Psoas muscle (tissue), 7 donors: ENCODE measurements at regions not wholly inside any gene's neighbourhood (a gene's known extent, or its start where the extent isn't known, plus 50 kb on each side); places are given as distances from the start of the nearest gene placed in this dataset.

ENCODE experiments used
- ATAC-seq, 4 donors: fragments of 200-7000 bp; cut with Tn5 transposase; one replicate each; pipeline ENCODE4 v1.9.1; 2020; ENCODE audit warnings: moderate library complexity in 3 of 4, mild to moderate bottlenecking in 2 of 4
- DNase-seq, 2 donors: peaks; one replicate each; pipeline ENCODE4 v3.0.0-alpha.2; 2020
- H3K27ac ChIP-seq: fragments of 200-600 bp; one replicate; pipeline ENCODE4 v1.8.0; 2022
- H3K27me3 ChIP-seq, 3 donors: fragments of 200-600 bp in 1 of 3; one replicate each; pipeline versions ENCODE4 v1.6.1 to v1.8.0; 2013 to 2022; ENCODE audit warnings: low read length in 2 of 3, mild to moderate bottlenecking in 2 of 3, moderate library complexity in 1 of 3; ENCODE audit not compliant: insufficient read depth in 3 of 3
- H3K36me3 ChIP-seq, 2 donors: fragments of 200-600 bp in 1 of 2; one replicate each; pipeline versions ENCODE4 v1.6.1 to v1.8.0; 2013 to 2022; ENCODE audit warnings: low read depth in 1 of 2, mild to moderate bottlenecking in 1 of 2, moderate library complexity in 1 of 2; ENCODE audit not compliant: insufficient read depth in 1 of 2
- H3K4me1 ChIP-seq: fragments of 200-600 bp; one replicate; pipeline ENCODE4 v1.8.0; 2022
- H3K4me3 ChIP-seq: fragments of 200-600 bp; one replicate; pipeline ENCODE4 v1.8.0; 2022; ENCODE audit warnings: mild to moderate bottlenecking
- H3K9me3 ChIP-seq: fragments of 200-600 bp; one replicate; pipeline ENCODE4 v1.8.0; 2022
- WGBS, 3 donors: extraction: QIAGEN DNeasy Blood & Tissue Kit; methylation state at CpG; one replicate each; pipeline versions ENCODE4 v1.1.6 to v1.1.7; 2013; 5-methylcytosine and 5-hydroxymethylcytosine counted together
- intact Hi-C, 2 donors: fragments of 100-400 bp; cut with DNase I; formaldehyde crosslinking; loops; one replicate each; pipeline versions ENCODE4 v1.11.0 to v1.14.2; 2022
- TF ChIP-seq, protein P1 (sequence below): fragments of 200-600 bp; IDR thresholded peaks from one replicate; pipeline ENCODE4 v1.8.0; 2022; ENCODE audit warnings: antibody characterized with exemption
- donor health status: healthy with polysubstance abuse.
- donor health status: DM: no; HTN: no; CAD: no; lungs with moderate emphysema.
- donor health status: Bipolar disorder and iron deficiency.
- donor health status: healthy.
- donor health status: DM: yes; HTN: yes; CAD: no.
- donor health status: DM: no; HTN: no; CAD: no.
- donor health status: DM: yes; HTN: yes; CAD: no.

GRCh38 chr20:11569163-11569562 lies 348.5 kb upstream of the BTBD3 start:
- TF ChIP-seq, protein P1, sequence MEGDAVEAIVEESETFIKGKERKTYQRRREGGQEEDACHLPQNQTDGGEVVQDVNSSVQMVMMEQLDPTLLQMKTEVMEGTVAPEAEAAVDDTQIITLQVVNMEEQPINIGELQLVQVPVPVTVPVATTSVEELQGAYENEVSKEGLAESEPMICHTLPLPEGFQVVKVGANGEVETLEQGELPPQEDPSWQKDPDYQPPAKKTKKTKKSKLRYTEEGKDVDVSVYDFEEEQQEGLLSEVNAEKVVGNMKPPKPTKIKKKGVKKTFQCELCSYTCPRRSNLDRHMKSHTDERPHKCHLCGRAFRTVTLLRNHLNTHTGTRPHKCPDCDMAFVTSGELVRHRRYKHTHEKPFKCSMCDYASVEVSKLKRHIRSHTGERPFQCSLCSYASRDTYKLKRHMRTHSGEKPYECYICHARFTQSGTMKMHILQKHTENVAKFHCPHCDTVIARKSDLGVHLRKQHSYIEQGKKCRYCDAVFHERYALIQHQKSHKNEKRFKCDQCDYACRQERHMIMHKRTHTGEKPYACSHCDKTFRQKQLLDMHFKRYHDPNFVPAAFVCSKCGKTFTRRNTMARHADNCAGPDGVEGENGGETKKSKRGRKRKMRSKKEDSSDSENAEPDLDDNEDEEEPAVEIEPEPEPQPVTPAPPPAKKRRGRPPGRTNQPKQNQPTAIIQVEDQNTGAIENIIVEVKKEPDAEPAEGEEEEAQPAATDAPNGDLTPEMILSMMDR: no peak

DNA sequence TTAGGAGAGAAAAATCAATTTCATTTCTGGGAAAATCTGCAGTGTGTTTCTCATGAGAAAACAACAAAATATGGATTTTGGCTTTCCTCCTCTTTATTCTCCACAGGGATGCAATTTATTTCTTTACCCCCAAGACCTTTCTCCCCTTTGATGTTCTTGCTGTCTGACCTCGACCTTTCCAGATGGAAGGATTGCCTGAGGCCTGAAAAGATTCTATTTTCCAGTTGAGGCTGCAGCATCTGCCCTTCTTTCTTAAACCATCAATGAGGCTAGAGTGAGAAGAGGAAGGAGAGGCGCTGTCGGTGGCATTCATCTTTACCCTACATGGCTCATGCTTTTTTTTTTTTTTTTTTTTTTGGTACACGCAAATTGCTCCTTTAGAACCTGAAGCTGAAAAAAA lies 344.2 kb upstream of the BTBD3 start:
- intact Hi-C loops: no loop called here
- H3K27me3 ChIP-seq: no peaks in the 10 kb centered on the region
- WGBS, 3 donors: 52 to 64% (median 57%) methylated on average over 4 of the region's 4 CpGs
- no peak overlapping the region for H3K4me3 ChIP-seq
- DNase-seq: no peak
- ATAC-seq: no peak
- no peaks in the 10 kb centered on the region for H3K36me3 ChIP-seq
- H3K27ac ChIP-seq: no peak overlapping the region
- no peaks in the 10 kb centered on the region for H3K9me3 ChIP-seq
- no peaks in the 10 kb centered on the region for H3K4me1 ChIP-seq
- TF ChIP-seq, protein P1: no peak

More at GRCh38 chr20:11569163-11569562, 348.5 kb upstream of the BTBD3 start:
- no peaks in the 10 kb centered on the region for H3K27me3 ChIP-seq
- WGBS, 3 donors: 33 to 59% (median 38%) methylated on average over 5 of the region's 5 CpGs
- DNase-seq (no peak), ATAC-seq (no peak)
- H3K36me3 ChIP-seq: no peaks in the 10 kb centered on the region
- H3K4me3 ChIP-seq: no peak overlapping the region
- H3K4me1 ChIP-seq: no peaks in the 10 kb centered on the region
- intact Hi-C loops: no loop called here
- no peak overlapping the region for H3K27ac ChIP-seq
- no peaks in the 10 kb centered on the region for H3K9me3 ChIP-seq

DNA sequence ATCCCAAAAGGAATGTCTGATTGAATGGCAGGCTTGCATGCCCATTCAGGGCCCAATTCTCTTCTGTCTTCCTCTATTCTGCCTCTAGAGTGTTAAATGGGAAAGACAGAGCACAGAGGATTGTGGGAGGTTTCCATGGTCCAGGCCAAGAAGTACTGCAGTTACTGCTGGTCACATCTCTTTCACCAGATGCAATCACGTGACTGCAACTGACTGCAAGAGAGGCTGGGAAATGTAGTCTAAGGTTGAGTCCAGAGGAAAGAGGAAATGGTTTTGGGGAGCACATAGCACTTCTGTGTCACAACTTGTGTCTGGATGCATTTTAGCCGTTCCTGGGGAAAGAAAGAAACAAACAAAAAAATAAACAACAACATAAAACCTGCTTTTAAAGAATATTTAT lies 336.4 kb upstream of the BTBD3 start:
- 66 to 81% (median 74%) methylated on average over 2 of the region's 2 CpGs for WGBS, 3 donors

GRCh38 chr20:11582060-11582459 lies 335.6 kb upstream of the BTBD3 start:
- TF ChIP-seq, protein P1: no peak
- H3K27me3 ChIP-seq: no peaks in the 10 kb centered on the region
- no peak for DNase-seq
- no peaks in the 10 kb centered on the region for H3K9me3 ChIP-seq
- H3K27ac ChIP-seq: no peak overlapping the region
- intact Hi-C loops: no loop called here
- no peak for ATAC-seq
- no peak overlapping the region for H3K4me3 ChIP-seq
- H3K4me1 ChIP-seq: no peaks in the 10 kb centered on the region
- H3K36me3 ChIP-seq: no peaks in the 10 kb centered on the region
- WGBS, 3 donors: 50 to 63% (median 52%) methylated on average over 2 of the region's 2 CpGs

More for the DNA sequence above, 336.4 kb upstream of the BTBD3 start:
- H3K27me3 ChIP-seq: no peaks in the 10 kb centered on the region
- H3K27ac ChIP-seq: no peak overlapping the region
- no peaks in the 10 kb centered on the region for H3K9me3 ChIP-seq
- intact Hi-C loops: no loop called here
- H3K4me3 ChIP-seq: no peak overlapping the region
- DNase-seq (no peak), ATAC-seq (no peak)
- no peaks in the 10 kb centered on the region for H3K36me3 ChIP-seq
- no peaks in the 10 kb centered on the region for H3K4me1 ChIP-seq
- TF ChIP-seq, protein P1: no peak

DNA sequence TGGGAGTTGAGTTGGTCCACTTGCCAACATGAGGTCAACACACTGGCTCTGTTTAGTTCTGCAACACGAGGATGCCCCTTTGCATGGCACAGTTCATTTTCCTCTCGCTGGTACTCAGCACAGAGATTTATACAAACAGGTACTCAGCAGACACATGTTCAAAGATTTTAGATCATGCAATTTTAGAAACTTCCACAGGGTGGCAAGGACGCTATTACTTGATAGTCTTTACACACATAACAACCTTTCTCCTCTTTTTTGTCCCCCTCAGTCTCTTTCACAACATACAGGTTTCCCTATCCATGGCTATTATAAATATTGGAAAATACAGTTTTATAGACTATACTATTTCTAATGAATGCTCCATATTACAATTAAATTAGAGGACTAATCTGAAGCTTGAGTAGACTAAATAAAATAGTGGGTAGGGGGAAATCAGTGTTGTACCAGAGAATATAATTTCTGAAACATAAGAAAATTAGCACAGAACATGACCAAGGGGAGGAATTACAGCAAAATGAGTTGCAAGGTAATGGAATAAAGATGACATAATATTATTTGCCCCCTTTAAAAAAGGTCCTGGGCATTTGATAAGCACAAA lies 331.8 kb upstream of the BTBD3 start:
- no peaks in the 10 kb centered on the region for H3K27me3 ChIP-seq
- H3K36me3 ChIP-seq: no peaks in the 10 kb centered on the region
- intact Hi-C loops: no loop called here
- H3K4me1 ChIP-seq: no peaks in the 10 kb centered on the region
- H3K27ac ChIP-seq: no peak overlapping the region
- 19 to 37% (median 35%) methylated on average over 3 of the region's 3 CpGs for WGBS, 3 donors
- TF ChIP-seq, protein P1: no peak
- ATAC-seq: no peak
- H3K4me3 ChIP-seq: no peak overlapping the region
- no peaks in the 10 kb centered on the region for H3K9me3 ChIP-seq
- DNase-seq: no peak
